Endothelial cell (in vitro differentiated cells): ENCODE measurements at regions not wholly inside any gene's neighbourhood (a gene's known extent, or its start where the extent isn't known, plus 50 kb on each side); places are given as distances from the start of the nearest gene placed in this dataset.
A peak's percentile ranks its signal among the peaks of the same experiment; 100 is the strongest.
"Not testable (repeated sequence)": the region's sequence is repeated elsewhere in the genome, so short reads cannot be mapped to it uniquely, and the experiment has no call there.

Experiments
- DNase-seq: peaks from one replicate; pipeline ENCODE4 v3.0.0; 2021; ENCODE audit warnings: low spot score
- H3K27ac Mint-ChIP-seq: one replicate; pipeline ENCODE4 v1.8.0; 2021; ENCODE audit warnings: mixed read lengths, inconsistent platforms; ENCODE audit not compliant: unreplicated experiment
- H3K27me3 Mint-ChIP-seq: one replicate; pipeline ENCODE4 v1.8.0; 2021; ENCODE audit warnings: mild to moderate bottlenecking, moderate library complexity, mixed read lengths, inconsistent platforms; ENCODE audit not compliant: unreplicated experiment
- H3K36me3 Mint-ChIP-seq: one replicate; pipeline ENCODE4 v1.8.0; 2021; ENCODE audit warnings: mild to moderate bottlenecking, low read depth, mixed read lengths, inconsistent platforms; ENCODE audit not compliant: unreplicated experiment
- H3K4me1 Mint-ChIP-seq: one replicate; pipeline ENCODE4 v1.8.0; 2021; ENCODE audit warnings: mild to moderate bottlenecking, mixed read lengths, inconsistent platforms; ENCODE audit not compliant: unreplicated experiment
- H3K4me3 Mint-ChIP-seq: one replicate; pipeline ENCODE4 v1.8.0; 2021; ENCODE audit warnings: mild to moderate bottlenecking, mixed read lengths, inconsistent platforms; ENCODE audit not compliant: unreplicated experiment
- H3K9me3 Mint-ChIP-seq: one replicate; pipeline ENCODE4 v1.8.0; 2021; ENCODE audit warnings: mixed read lengths, inconsistent platforms; ENCODE audit not compliant: unreplicated experiment
- TF ChIP-seq, protein P1 (sequence below): fragments of 200-600 bp; sonication (generic); IDR thresholded peaks from one replicate; pipeline ENCODE4 v1.5.0; 2021; ENCODE audit warnings: antibody characterized with exemption; ENCODE audit not compliant: unreplicated experiment

DNA sequence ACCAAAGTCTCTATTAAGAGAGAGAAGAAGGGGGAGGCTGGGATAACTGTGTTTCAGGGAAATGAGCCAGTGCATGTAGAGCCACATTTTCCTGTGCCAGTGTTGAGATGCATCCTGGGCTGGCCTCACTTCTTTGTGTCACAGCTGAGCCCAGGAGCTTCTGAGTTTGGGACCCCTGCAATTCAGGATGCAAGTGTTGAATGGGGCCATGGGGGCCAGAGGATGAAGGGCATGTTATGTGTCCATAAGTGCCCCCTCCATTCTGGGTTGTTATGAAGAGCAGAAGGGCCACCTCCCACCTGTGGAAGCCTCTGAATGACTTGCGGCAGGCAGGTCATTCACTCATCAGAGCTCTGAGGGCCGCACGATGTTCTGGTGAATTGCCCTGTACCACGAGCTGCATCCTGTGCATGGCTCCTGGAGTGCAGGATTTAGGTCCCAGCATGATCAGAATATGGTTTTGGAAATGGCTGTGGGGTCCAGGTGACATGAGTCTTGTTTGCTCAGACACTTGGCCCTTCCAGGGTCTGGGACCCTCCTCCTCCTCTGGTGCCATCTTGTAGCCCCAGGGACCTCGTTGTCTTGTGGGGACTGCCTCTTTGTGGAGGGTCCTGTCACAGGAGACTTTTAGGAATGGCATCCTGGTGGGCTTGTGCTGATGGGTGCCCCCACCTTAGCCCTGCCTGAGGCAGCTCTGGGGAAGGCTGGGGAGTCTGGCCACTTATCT is 115.4 kb upstream of the PITX1 start:
- peaks cover 3% of the 10 kb centered on the region for H3K36me3 Mint-ChIP-seq
- H3K27ac Mint-ChIP-seq: no peak overlapping the region
- TF ChIP-seq, protein P1, sequence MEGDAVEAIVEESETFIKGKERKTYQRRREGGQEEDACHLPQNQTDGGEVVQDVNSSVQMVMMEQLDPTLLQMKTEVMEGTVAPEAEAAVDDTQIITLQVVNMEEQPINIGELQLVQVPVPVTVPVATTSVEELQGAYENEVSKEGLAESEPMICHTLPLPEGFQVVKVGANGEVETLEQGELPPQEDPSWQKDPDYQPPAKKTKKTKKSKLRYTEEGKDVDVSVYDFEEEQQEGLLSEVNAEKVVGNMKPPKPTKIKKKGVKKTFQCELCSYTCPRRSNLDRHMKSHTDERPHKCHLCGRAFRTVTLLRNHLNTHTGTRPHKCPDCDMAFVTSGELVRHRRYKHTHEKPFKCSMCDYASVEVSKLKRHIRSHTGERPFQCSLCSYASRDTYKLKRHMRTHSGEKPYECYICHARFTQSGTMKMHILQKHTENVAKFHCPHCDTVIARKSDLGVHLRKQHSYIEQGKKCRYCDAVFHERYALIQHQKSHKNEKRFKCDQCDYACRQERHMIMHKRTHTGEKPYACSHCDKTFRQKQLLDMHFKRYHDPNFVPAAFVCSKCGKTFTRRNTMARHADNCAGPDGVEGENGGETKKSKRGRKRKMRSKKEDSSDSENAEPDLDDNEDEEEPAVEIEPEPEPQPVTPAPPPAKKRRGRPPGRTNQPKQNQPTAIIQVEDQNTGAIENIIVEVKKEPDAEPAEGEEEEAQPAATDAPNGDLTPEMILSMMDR: no peak
- DNase-seq: no peak
- no peaks in the 10 kb centered on the region for H3K4me1 Mint-ChIP-seq
- H3K4me3 Mint-ChIP-seq: no peak overlapping the region
- H3K9me3 Mint-ChIP-seq: no peaks in the 10 kb centered on the region
- peaks cover 2% of the 10 kb centered on the region for H3K27me3 Mint-ChIP-seq

DNA sequence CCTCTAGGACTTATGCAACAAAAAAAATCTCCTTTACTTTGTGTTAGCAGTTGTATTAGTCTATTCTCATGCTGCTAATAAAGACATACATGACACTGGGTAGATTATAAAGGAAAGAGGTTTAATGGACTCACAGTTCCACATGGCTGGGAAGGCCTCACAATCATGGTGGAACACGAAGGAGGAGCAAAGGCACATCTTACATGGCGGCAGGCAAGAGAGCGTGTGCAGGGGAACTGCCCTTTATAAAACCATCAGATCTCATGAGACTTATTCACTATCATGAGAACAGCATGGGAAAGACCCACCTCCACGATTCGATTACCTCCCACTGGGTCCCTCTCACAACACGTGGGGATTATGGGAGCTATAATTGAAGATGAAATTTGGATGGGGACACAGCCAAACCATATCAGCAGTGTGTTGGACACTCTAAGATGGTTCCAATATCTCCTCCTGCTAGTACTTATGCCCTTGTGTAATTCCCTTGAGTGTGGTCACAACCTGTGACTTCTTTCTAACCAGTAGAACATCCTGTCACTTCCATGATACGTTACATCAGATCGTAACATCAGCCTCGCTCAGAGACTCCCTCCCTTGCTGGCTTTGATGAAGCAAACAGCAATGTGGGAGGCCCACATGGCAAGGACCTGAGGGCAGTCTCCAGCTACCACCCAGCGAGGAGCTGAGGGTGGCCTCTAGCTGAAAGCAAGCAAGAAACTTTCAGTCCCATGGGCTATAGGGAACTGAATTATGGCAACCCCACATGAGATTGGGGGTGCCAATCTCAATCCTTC is 113.5 kb upstream of the PITX1 start:
- TF ChIP-seq, protein P1: no peak

DNA sequence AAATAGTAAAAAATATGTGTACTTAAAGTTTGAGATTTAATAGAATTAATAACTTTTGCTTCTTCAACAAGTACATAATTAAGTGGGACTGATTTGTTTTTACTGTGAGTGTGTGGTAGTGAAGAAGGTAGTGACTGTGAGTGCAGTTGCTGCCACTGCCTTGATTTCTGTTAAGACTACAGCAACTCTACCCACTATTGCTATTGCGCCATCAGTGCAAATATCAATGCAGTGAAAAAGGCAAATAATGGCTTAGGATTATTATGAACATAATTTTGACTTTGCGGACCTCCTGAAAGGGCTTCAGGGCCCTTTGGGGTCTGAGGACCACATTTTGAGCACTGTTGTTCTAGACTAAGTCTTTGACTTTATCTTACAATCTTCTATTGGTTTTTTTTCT is 112.0 kb upstream of the PITX1 start:
- H3K4me3 Mint-ChIP-seq: no peak overlapping the region
- H3K36me3 Mint-ChIP-seq: peaks cover 3% of the 10 kb centered on the region
- TF ChIP-seq, protein P1: no peak
- H3K4me1 Mint-ChIP-seq: no peaks in the 10 kb centered on the region
- no peaks in the 10 kb centered on the region for H3K9me3 Mint-ChIP-seq
- H3K27ac Mint-ChIP-seq: no peak overlapping the region
- H3K27me3 Mint-ChIP-seq: peaks cover 2% of the 10 kb centered on the region
- DNase-seq: no peak

More for the DNA sequence above, 113.5 kb upstream of the PITX1 start:
- no peaks in the 10 kb centered on the region for H3K9me3 Mint-ChIP-seq
- H3K4me1 Mint-ChIP-seq: no peaks in the 10 kb centered on the region
- no peak for DNase-seq
- no peak overlapping the region for H3K27ac Mint-ChIP-seq
- peaks cover 3% of the 10 kb centered on the region for H3K36me3 Mint-ChIP-seq
- H3K4me3 Mint-ChIP-seq: peak overlapping the region; percentile 7
- peaks cover 2% of the 10 kb centered on the region for H3K27me3 Mint-ChIP-seq

DNA sequence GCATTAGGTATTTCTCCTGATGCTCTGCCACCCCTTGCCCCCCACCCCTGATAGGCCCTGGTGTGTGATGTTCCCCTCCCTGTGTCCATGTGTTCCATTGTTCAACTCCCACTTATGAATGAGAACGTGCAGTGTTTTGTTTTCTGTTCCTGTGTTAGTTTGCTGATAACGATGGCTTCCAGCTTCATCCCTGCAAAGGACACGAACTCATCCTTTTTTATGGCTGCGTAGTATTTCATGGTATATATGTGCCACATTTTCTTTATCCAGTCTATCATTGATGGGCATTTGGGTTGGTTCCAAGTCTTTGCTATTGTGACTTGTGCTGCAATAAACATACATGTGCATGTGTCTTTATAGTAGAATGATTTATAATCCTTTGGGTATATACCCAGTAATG is 109.7 kb upstream of the PITX1 start:
- H3K27ac Mint-ChIP-seq, DNase-seq, H3K36me3 Mint-ChIP-seq, H3K9me3 Mint-ChIP-seq, H3K27me3 Mint-ChIP-seq, H3K4me1 Mint-ChIP-seq, H3K4me3 Mint-ChIP-seq: not testable (repeated sequence)

DNA sequence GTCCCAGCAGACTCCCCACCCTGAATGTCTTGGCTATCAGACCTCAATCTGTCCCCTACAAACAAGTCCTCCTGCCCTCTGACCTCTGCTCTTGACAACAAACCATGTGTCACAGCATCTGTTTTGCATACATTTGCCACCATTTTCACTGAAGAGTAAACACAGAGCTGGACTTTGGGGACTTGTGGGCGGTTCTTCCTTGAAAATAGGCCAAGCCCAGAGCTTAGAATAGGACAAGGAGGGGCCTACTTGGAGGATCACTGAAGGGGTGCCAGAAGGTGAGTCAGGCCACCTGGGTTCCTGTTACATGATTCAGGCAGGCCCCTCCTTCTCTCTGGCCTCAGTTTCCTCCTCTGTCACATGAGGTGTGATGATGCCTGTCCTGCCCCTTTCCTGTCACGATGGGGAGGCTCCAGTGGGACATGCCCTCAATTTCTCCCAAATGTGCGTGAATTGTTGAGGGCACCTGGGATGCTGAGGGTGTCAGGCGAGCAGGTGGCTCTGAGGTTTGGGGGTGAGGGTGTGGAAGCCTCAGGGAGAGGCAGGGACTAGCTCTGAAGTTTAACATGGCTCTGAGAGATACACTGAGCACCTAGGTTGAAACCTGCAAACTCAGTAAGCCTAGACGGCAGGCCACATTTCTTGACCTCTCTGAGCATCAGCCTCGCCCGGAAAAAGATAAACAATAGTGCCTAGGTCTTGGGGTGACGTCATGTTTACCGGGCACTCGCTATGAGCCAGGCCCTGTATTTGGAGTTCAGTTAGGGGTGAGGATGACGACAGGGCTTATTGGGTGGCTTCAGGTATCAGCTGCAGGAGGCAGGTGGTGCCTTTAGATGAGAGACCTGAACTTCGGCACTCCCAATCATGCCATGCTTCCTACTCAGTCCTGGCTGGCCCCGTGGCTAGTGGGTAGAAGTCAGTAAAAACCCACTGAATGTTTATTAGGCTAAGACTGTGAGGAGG is 107.6 kb upstream of the PITX1 start:
- Mint-ChIP-seq H3K4me1 (peaks cover 4% of the 10 kb centered on the region), H3K27me3 (peaks cover 4% of the 10 kb centered on the region), H3K27ac (no peak overlapping the region), H3K36me3 (no peaks in the 10 kb centered on the region), H3K9me3 (no peaks in the 10 kb centered on the region), H3K4me3 (no peak overlapping the region)
- no peak for DNase-seq
- TF ChIP-seq, protein P1: no peak
